GM12878 (cell line): ENCODE measurements at regions not wholly inside any gene's neighbourhood (a gene's known extent, or its start where the extent isn't known, plus 50 kb on each side); places are given as distances from the start of the nearest gene placed in this dataset.

Source experiments
- ATAC-seq: fragments of 200-7000 bp; cut with Tn5 transposase; 3 replicates; pipeline ENCODE4 v1.9.1; 2020; ENCODE audit warnings: mild to moderate bottlenecking, moderate library complexity
- BruUV-seq: library from RNA; stranded (reverse); fragments of 400-500 nt; replicated peaks from 2 replicates; lab custom pipeline; 2021; lab: Mats Ljungman, UMichigan
- CTCF ChIA-PET: fragments of 300-600 bp; sonication (Branson Sonifier 250); formaldehyde crosslinking; extraction: SDS; loops from one replicate; lab custom pipeline; 2021; ENCODE audit warnings: inconsistent platforms; lab: Yijun Ruan, JAX
- POLR2A ChIA-PET: fragments of 350-600 bp; formaldehyde crosslinking; extraction: SDS; loops from one replicate; lab custom pipeline; 2021; ENCODE audit warnings: inconsistent platforms; lab: Charles Lee
- RAD21 ChIA-PET: fragments of 300-600 bp; sonication (Branson Sonifier 250); formaldehyde crosslinking; loops from one replicate; lab custom pipeline; 2023; ENCODE audit warnings: antibody characterized with exemption; ENCODE audit not compliant: unreplicated experiment; lab: Charles Lee
- SMC1A ChIA-PET: fragments of 300-600 bp; sonication (Branson Sonifier 250); formaldehyde crosslinking; loops from one replicate; lab custom pipeline; 2023; ENCODE audit not compliant: unreplicated experiment, uncharacterized antibody; lab: Charles Lee
- DNase-seq: peaks from one replicate; pipeline ENCODE4 v3.0.0-alpha.2; 2011; ENCODE audit warnings: low read depth, low spot score
- FAIRE-seq: peaks from 3 replicates; lab custom pipeline; 2011; peaks lifted over from hg19 to GRCh38; lab: Jason Lieb, UNC
- H2AFZ ChIP-seq: 2 replicates; pipeline ENCODE4 v1.6.0; 2011; ENCODE audit warnings: low read depth, low read length, control low read depth; ENCODE audit not compliant: control insufficient read depth
- H3K27ac ChIP-seq: 2 replicates; pipeline ENCODE4 v1.5.1; 2011; ENCODE audit warnings: control low read depth; ENCODE audit not compliant: control insufficient read depth, insufficient read depth
- H3K27me3 ChIP-seq, 2 experiments: replicated peaks in 1 of 2; 2 replicates each; pipeline versions ENCODE4 v1.6.0 to v1.6.1; 2011; ENCODE audit warnings: low read length in 1 of 2; ENCODE audit not compliant: control insufficient read depth in 2 of 2, insufficient read depth in 2 of 2
- H3K36me3 ChIP-seq, 2 experiments: 2 replicates each; pipeline ENCODE4 v1.5.1; 2011; ENCODE audit warnings: low read length in 1 of 2; ENCODE audit not compliant: control insufficient read depth in 2 of 2, insufficient read depth in 2 of 2
- H3K4me1 ChIP-seq: 2 replicates; pipeline ENCODE4 v1.6.1; 2011; ENCODE audit warnings: mild to moderate bottlenecking, low read length, moderate library complexity, mixed read lengths; ENCODE audit not compliant: control insufficient read depth, insufficient read depth
- H3K4me2 ChIP-seq: 2 replicates; pipeline ENCODE4 v1.6.0; 2011; ENCODE audit warnings: control low read depth; ENCODE audit not compliant: control insufficient read depth, insufficient read depth
- H3K4me3 ChIP-seq: fragments of 200-600 bp; sonication (generic); 2 replicates; pipeline ENCODE4 v1.5.1; 2016
- H3K79me2 ChIP-seq: 2 replicates; pipeline ENCODE4 v1.6.0; 2011; ENCODE audit warnings: low read length; ENCODE audit not compliant: control insufficient read depth, insufficient read depth
- H3K9ac ChIP-seq: 2 replicates; pipeline ENCODE4 v1.8.0; 2011; ENCODE audit warnings: low read length, control low read depth, mixed read lengths; ENCODE audit not compliant: control insufficient read depth, insufficient read depth
- H3K9me3 ChIP-seq: replicated peaks from 3 replicates; pipeline ENCODE4 v1.5.1; 2011; ENCODE audit warnings: mild to moderate bottlenecking, low read length; ENCODE audit not compliant: control insufficient read depth, insufficient read depth
- H4K20me1 ChIP-seq: 2 replicates; pipeline ENCODE4 v1.6.0; 2011; ENCODE audit not compliant: control insufficient read depth, insufficient read depth
- CHD1 ChIP-seq: IDR thresholded peaks from 2 replicates; pipeline ENCODE4 v1.6.1; 2012; ENCODE audit warnings: low read depth, low read length, improper control_type of control experiment
- HDGF ChIP-seq: fragments of 450-650 bp; IDR thresholded peaks from 2 replicates; pipeline ENCODE4 v1.6.1; 2016; ENCODE audit warnings: antibody characterized with exemption
- IRF5 ChIP-seq: fragments of 450-650 bp; IDR thresholded peaks from 2 replicates; pipeline ENCODE4 v1.6.1; 2017; ENCODE audit warnings: borderline replicate concordance
- WGBS: methylation state at CpG from one replicate; pipeline ENCODE4 v1.1.6; 2016; ENCODE audit warnings: low lambda C conversion rate; ENCODE audit not compliant: insufficient replicate concordance, insufficient coverage; ENCODE audit errors: missing lambda C conversion rate; 5-methylcytosine and 5-hydroxymethylcytosine counted together
- in situ Hi-C: fragments of 300-500 bp; cut with MboI; formaldehyde crosslinking; loops from 9 replicates; pipeline ENCODE4 v1.14.3; 2018; ENCODE audit warnings: mixed read lengths
- intact Hi-C: fragments of 100-400 bp; cut with micrococcal nuclease; formaldehyde crosslinking; loops from one replicate; pipeline ENCODE4 v1.14.2; 2022; ENCODE audit not compliant: unreplicated experiment
- TF ChIP-seq, protein P1 (sequence below): fragments of 450-650 bp; formaldehyde crosslinking; IDR thresholded peaks from 2 replicates; pipeline ENCODE4 v1.5.0; 2022; ENCODE audit warnings: mild to moderate bottlenecking, missing genetic modification characterization

GRCh38 chr13:22736768-22737092, 444.0 kb upstream of the SGCG start:
- Histone ChIP-seq H3K27me3 (no peaks in the 10 kb centered on the region), H3K4me2 (no peak overlapping the region), H3K9me3 (no peaks in the 10 kb centered on the region), H3K4me3 (no peak overlapping the region), H3K4me1 (no peaks in the 10 kb centered on the region), H3K9ac (no peak overlapping the region), H4K20me1 (no peaks in the 10 kb centered on the region), H3K79me2 (no peaks in the 10 kb centered on the region), H3K27ac (no peak overlapping the region), H2AFZ (no peak overlapping the region), H3K36me3 (no peaks in the 10 kb centered on the region)
- BruUV-seq: no TSS peak
- in situ Hi-C loops (no loop called here), intact Hi-C loops (no loop called here)
- SMC1A ChIA-PET: no interaction called here
- RAD21 ChIA-PET: no interaction called here
- DNase-seq (no peak), ATAC-seq (no peak), FAIRE-seq (no peak)
- CTCF ChIA-PET: no interaction called here
- 77% methylated on average over 2 of the region's 2 CpGs for WGBS
- TF ChIP-seq IRF5 (no peak), CHD1 (no peak), HDGF (no peak)
- TF ChIP-seq, protein P1, sequence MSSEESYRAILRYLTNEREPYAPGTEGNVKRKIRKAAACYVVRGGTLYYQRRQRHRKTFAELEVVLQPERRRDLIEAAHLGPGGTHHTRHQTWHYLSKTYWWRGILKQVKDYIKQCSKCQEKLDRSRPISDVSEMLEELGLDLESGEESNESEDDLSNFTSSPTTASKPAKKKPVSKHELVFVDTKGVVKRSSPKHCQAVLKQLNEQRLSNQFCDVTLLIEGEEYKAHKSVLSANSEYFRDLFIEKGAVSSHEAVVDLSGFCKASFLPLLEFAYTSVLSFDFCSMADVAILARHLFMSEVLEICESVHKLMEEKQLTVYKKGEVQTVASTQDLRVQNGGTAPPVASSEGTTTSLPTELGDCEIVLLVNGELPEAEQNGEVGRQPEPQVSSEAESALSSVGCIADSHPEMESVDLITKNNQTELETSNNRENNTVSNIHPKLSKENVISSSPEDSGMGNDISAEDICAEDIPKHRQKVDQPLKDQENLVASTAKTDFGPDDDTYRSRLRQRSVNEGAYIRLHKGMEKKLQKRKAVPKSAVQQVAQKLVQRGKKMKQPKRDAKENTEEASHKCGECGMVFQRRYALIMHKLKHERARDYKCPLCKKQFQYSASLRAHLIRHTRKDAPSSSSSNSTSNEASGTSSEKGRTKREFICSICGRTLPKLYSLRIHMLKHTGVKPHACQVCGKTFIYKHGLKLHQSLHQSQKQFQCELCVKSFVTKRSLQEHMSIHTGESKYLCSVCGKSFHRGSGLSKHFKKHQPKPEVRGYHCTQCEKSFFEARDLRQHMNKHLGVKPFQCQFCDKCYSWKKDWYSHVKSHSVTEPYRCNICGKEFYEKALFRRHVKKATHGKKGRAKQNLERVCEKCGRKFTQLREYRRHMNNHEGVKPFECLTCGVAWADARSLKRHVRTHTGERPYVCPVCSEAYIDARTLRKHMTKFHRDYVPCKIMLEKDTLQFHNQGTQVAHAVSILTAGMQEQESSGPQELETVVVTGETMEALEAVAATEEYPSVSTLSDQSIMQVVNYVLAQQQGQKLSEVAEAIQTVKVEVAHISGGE (CRISPR knock-in tag): no peak
- POLR2A ChIA-PET: no interaction called here
